ENCODE measurements at regions not wholly inside any gene's neighbourhood (a gene's known extent, or its start where the extent isn't known, plus 50 kb on each side); places are given as distances from the start of the nearest gene placed in this dataset.

DNA sequence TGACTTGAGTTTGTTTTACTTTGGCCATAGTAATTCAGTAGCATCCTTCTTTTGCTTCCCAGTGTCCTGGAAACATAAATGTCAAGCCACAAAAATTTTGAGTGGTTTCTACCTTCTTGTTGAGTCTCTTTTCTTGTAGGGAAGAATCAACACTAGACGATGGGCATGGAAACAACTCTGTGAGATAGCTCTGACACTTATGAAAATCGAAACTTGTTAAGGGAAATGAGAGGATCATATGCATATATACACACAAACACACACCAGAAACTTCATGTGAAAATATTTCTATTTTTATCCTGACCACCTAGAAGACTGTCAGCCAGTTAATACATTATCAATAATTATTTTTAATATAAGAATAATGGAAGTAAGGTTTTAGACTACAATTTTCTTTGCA lies 1247.3 kb upstream of the FLRT2 start:
- TF ChIP-seq TAF1 (IDR thresholded peaks at IDR 0.05; ENCODE audit: borderline replicate concordance, insufficient read depth, low read length) (no peak), SIN3A (IDR thresholded peaks at IDR 0.05; ENCODE audit: borderline replicate concordance, insufficient read depth, low read length) (no peak), POLR2AphosphoS5 (IDR thresholded peaks at IDR 0.05; ENCODE audit: low read depth, low read length) (no peak), FOXP2 (optimal IDR thresholded peaks at IDR 0.05; ENCODE audit: borderline replicate concordance, extremely low read depth, extremely low read length, insufficient read depth) (no peak)
